Adipocyte (in vitro differentiated cells): ENCODE measurements at regions not wholly inside any gene's neighbourhood (a gene's known extent, or its start where the extent isn't known, plus 50 kb on each side); places are given as distances from the start of the nearest gene placed in this dataset.

ENCODE experiments used
- DNase-seq: peaks from one replicate; pipeline ENCODE4 v3.0.0-alpha.2; 2015; ENCODE audit warnings: low read depth
- H3K27me3 ChIP-seq: replicated peaks from 2 replicates; pipeline ENCODE4 v1.7.0; 2013; ENCODE audit warnings: mild to moderate bottlenecking, low read length, moderate library complexity; ENCODE audit not compliant: control insufficient read depth, insufficient read depth
- H3K36me3 ChIP-seq: 2 replicates; pipeline ENCODE4 v1.7.0; 2013; ENCODE audit warnings: low read length, mild to moderate bottlenecking, moderate library complexity; ENCODE audit not compliant: control insufficient read depth, insufficient read depth, severe bottlenecking
- H3K4me1 ChIP-seq: 2 replicates; pipeline ENCODE4 v1.7.0; 2013; ENCODE audit warnings: mild to moderate bottlenecking, low read length, moderate library complexity; ENCODE audit not compliant: control insufficient read depth, insufficient read depth
- H3K4me3 ChIP-seq: 2 replicates; pipeline ENCODE4 v1.7.0; 2013; ENCODE audit warnings: mild to moderate bottlenecking, low read length, moderate library complexity
- H3K9ac ChIP-seq: 2 replicates; pipeline ENCODE4 v1.7.0; 2013; ENCODE audit warnings: mild to moderate bottlenecking, low read length, moderate library complexity
- H3K9me3 ChIP-seq: 2 replicates; pipeline ENCODE4 v1.7.0; 2013; ENCODE audit warnings: mild to moderate bottlenecking, low read length, moderate library complexity; ENCODE audit not compliant: control insufficient read depth

DNA sequence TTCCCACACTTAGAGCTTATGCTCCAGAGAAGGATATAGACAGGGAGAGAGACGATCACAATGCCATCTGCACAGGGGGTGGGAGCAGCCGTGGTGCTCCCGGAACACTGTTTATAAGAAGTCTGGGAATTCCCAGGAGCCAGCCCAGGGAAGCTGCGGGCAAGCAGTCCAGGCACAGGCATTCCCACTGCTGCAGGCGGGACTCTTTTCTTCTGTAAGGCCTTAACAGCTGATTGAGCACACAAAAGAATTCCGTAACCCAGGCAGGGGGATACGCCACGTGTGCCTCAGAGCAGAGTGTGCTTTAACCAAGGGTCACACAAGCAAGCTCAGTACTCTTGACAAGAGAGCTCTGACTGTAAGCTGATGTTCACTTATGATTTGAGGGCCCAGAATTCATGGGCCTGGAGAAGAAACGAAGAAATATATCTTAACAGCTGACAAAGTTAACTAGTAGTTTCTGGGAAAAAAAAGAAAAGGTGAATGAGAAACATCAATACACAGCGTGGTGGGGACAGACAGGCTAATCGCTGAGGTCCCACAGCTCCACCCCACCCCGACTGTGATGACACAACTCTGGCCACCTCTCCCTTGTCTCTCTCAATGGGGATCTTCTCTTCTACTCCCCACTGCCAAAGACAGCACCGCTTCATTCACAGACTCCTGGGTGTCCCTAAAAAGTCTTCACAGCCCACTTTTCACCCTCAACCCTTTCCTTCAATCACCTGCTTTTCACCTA is 85.9 kb upstream of the SIMC1 start:
- no peaks in the 10 kb centered on the region for H3K27me3 ChIP-seq
- H3K9ac ChIP-seq, result no peak overlapping the region
- H3K4me1 ChIP-seq, result peaks cover 19% of the 10 kb centered on the region
- H3K9me3 ChIP-seq, result no peaks in the 10 kb centered on the region
- no peak overlapping the region for H3K4me3 ChIP-seq
- no peak for DNase-seq
- H3K36me3 ChIP-seq, result no peaks in the 10 kb centered on the region

DNA sequence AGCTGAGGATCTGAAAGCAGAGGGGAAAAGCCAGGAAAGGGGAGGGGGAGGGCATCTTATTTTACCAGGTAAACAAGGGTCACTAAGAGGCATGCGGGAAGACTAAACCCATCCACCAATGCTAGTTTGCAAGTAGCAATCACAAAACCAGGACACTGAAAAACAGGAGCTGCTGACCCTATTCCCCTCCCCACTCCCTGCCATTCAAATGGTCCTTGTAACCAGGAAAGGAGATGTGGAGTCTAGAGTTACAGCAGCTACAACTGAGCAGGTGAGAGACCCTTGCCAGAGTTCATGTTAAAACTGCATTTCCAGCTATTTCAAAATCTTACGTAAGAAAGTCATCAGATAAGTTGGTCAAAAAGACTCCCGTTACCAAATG is 85.3 kb upstream of the SIMC1 start:
- Histone ChIP-seq H3K36me3 (no peaks in the 10 kb centered on the region), H3K27me3 (no peaks in the 10 kb centered on the region), H3K9me3 (no peaks in the 10 kb centered on the region), H3K4me1 (peaks cover 20% of the 10 kb centered on the region), H3K4me3 (no peak overlapping the region), H3K9ac (no peak overlapping the region)
- no peak for DNase-seq

- no peaks in the 10 kb centered on the region for H3K27me3 ChIP-seq
- peak overlapping the region; percentile 18 for H3K9ac ChIP-seq
- peaks cover 23% of the 10 kb centered on the region for H3K4me1 ChIP-seq
- no peak overlapping the region for H3K4me3 ChIP-seq
- no peaks in the 10 kb centered on the region for H3K36me3 ChIP-seq
- no peak for DNase-seq
- no peaks in the 10 kb centered on the region for H3K9me3 ChIP-seq
Observed at GRCh38 chr5:176153741-176154140, 84.5 kb upstream of the SIMC1 start.

DNA sequence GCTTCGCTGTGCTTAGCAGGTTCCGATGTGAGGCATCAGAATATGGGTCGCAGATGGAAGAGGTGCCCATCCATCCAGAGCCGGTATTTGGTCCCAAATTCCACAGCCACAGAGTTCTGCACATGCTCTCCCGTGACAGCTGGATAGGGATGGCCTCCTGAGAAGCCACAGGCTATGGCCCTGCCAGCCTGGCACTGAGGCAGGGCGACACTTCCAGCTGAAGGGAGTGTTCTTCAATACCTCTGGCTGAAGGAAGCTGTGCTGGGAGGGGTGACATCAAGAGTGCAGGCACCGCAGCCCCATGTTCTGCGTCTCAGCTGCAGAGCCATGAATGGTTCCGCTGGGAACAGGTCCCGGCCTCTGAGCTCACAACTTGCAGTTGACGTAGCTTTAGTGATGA is 83.4 kb upstream of the SIMC1 start:
- no peaks in the 10 kb centered on the region for H3K9me3 ChIP-seq
- no peak overlapping the region for H3K4me3 ChIP-seq
- no peaks in the 10 kb centered on the region for H3K27me3 ChIP-seq
- H3K4me1 ChIP-seq, result peaks cover 23% of the 10 kb centered on the region
- no peak for DNase-seq
- no peaks in the 10 kb centered on the region for H3K36me3 ChIP-seq
- H3K9ac ChIP-seq, result no peak overlapping the region

- H3K4me3 ChIP-seq, result no peak overlapping the region
- H3K9me3 ChIP-seq, result peaks cover 5% of the 10 kb centered on the region
- H3K36me3 ChIP-seq, result no peaks in the 10 kb centered on the region
- no peak for DNase-seq
- no peak overlapping the region for H3K9ac ChIP-seq
- no peaks in the 10 kb centered on the region for H3K27me3 ChIP-seq
- peaks cover 23% of the 10 kb centered on the region for H3K4me1 ChIP-seq
Observed at GRCh38 chr5:176155922-176156359, 82.3 kb upstream of the SIMC1 start.

- Histone ChIP-seq H3K27me3 (no peaks in the 10 kb centered on the region), H3K9me3 (peaks cover 5% of the 10 kb centered on the region), H3K4me1 (peaks cover 20% of the 10 kb centered on the region), H3K36me3 (no peaks in the 10 kb centered on the region), H3K9ac (no peak overlapping the region), H3K4me3 (peak overlapping the region; percentile 17)
- DNase-seq, result no peak
Observed at GRCh38 chr5:176157656-176158055, 80.6 kb upstream of the SIMC1 start.

DNA sequence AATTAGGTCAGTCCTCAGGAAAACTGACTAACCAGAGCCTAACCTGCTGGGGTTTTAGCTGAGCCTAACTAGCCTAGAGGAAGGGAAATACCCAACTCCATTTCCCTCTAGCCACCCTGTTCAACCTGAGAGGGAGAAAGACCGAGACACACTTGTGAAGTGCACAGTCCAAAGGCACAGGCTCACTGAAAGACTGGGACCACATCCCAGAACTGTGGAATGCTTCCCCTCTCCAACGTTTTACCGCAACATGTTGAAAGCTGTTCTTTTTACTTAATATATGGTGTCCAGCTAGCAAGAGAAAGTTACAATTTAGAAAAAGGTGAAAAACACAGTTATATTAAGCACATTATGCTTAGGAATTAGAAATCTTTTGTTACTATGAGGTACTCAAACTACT is 76.8 kb upstream of the SIMC1 start:
- Histone ChIP-seq H3K4me3 (no peak overlapping the region), H3K9me3 (peaks cover 5% of the 10 kb centered on the region), H3K4me1 (peaks cover 9% of the 10 kb centered on the region), H3K36me3 (no peaks in the 10 kb centered on the region), H3K9ac (no peak overlapping the region), H3K27me3 (no peaks in the 10 kb centered on the region)
- no peak for DNase-seq

- H3K9ac ChIP-seq, result no peak overlapping the region
- H3K4me1 ChIP-seq, result peaks cover 13% of the 10 kb centered on the region
- no peaks in the 10 kb centered on the region for H3K27me3 ChIP-seq
- DNase-seq, result no peak
- no peaks in the 10 kb centered on the region for H3K36me3 ChIP-seq
- peaks cover 5% of the 10 kb centered on the region for H3K9me3 ChIP-seq
- H3K4me3 ChIP-seq, result no peak overlapping the region
Observed at GRCh38 chr5:176162198-176162597, 76.0 kb upstream of the SIMC1 start.

DNA sequence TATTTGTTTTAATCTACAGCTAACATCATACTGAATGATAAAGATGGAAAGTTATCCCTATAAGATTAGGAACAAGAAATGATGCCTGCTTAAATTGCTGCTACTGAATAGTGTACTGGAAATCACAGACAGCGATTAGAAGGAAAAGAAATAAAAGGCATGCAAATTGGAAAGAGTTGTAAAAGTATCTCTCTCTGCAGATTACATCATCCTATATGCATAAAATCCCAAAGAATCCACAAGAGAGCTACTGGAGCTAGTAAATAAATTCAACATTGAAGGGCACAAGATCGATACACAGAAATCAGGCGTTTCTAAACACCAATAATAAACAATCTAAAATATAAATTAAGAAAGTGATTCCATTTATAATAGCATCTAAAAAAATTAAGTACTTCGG is 75.3 kb upstream of the SIMC1 start:
- H3K9me3 ChIP-seq, result peaks cover 5% of the 10 kb centered on the region
- H3K4me1 ChIP-seq, result peaks cover 19% of the 10 kb centered on the region
- DNase-seq, result no peak
- H3K27me3 ChIP-seq, result no peaks in the 10 kb centered on the region
- H3K9ac ChIP-seq, result no peak overlapping the region
- H3K36me3 ChIP-seq, result no peaks in the 10 kb centered on the region
- no peak overlapping the region for H3K4me3 ChIP-seq

- H3K36me3 ChIP-seq, result no peaks in the 10 kb centered on the region
- H3K27me3 ChIP-seq, result no peaks in the 10 kb centered on the region
- H3K9me3 ChIP-seq, result no peaks in the 10 kb centered on the region
- H3K9ac ChIP-seq, result no peak overlapping the region
- no peak overlapping the region for H3K4me3 ChIP-seq
- H3K4me1 ChIP-seq, result peaks cover 16% of the 10 kb centered on the region
- DNase-seq, result no peak
Observed at GRCh38 chr5:176166427-176166826, 71.8 kb upstream of the SIMC1 start.

DNA sequence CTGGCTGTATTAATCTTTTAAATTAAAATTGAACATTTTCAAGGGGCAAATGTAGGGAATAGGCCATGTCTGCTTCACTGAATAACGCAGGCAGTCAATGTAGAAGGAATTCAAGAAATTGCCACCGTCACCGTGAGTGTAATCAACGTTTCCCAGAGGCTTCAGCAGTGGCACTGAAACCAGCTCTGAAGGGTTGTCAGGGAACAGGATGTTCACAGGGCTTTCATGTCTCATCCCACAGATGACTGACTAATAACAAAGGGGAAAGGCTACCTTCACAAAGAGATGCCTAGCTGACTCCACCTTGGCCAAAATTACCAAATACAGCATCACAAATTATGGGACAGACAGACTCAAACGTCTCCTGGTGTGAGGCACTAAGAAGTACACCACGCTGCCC is 70.4 kb upstream of the SIMC1 start:
- Histone ChIP-seq H3K9me3 (no peaks in the 10 kb centered on the region), H3K4me3 (no peak overlapping the region), H3K9ac (no peak overlapping the region), H3K27me3 (no peaks in the 10 kb centered on the region), H3K36me3 (no peaks in the 10 kb centered on the region), H3K4me1 (peaks cover 11% of the 10 kb centered on the region)
- no peak for DNase-seq
